ENCODE measurements at regions not wholly inside any gene's neighbourhood (a gene's known extent, or its start where the extent isn't known, plus 50 kb on each side); places are given as distances from the start of the nearest gene placed in this dataset.
"Not testable (repeated sequence)": the region's sequence is repeated elsewhere in the genome, so short reads cannot be mapped to it uniquely, and the experiment has no call there.

DNA sequence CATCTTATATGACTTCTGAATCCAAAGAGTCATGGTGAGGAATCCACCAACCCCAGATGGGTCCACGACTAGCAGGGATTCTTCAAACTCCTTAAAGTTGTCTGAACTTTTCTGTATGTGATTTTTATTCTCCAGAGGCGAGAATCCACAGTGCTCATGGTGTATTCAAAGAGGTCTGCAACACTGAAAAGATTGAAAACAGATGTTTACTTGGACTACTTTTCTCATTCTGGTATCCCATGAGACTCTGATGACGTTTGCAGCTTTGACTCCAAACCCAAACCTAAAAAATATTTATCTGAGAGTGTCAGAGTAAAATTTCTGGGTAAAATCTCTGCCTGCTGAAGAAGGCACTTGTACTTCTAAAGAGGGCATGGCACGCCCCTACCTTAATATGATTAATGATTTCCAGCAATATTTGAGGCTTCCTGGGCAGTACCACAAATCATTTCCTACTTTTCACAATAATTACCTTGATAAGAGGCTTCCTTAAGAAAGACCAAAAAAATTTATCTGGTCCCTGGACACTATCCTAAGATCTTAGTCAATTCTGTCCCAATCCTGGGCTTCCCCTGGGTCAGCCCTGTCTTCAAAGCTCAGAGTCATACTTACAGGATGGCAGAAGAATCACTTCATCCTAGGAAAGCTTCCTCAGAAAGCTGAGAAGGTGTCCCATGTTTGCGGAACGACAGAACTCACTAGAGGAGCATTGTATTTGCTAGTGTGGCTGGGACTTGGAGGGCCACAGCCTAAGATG lies 76.5 kb upstream of the MAP10 start:
- H2AK5ac ChIP-seq (ENCODE audit: low read length) = no peak overlapping the region
- H2BK5ac ChIP-seq (ENCODE audit: low read length) = no peak overlapping the region
- no peak overlapping the region for H3K56ac ChIP-seq (ENCODE audit: low read length)
- H3K9ac ChIP-seq (ENCODE audit: low read length) = no peak overlapping the region
- H3K4me3 ChIP-seq (ENCODE audit: low read length) = no peak overlapping the region
- H3K27ac ChIP-seq (ENCODE audit: low read depth, low read length) = no peak overlapping the region
- no peak overlapping the region for H3K18ac ChIP-seq (ENCODE audit: low read length)
- H4K5ac ChIP-seq (ENCODE audit: low read length) = no peak overlapping the region
- H3K79me1 ChIP-seq (ENCODE audit: low read length) = no peaks in the 10 kb centered on the region
- no peak for DNase-seq
- H3K23ac ChIP-seq (ENCODE audit: low read length) = no peak overlapping the region
- no CpG with 5 or more reads among the region's 6 CpGs for WGBS (ENCODE audit: extremely low coverage, insufficient coverage, low lambda C conversion rate)
- H3K27me3 ChIP-seq (ENCODE audit: insufficient read depth, low read length, poor library complexity) = no peaks in the 10 kb centered on the region
- H3K79me2 ChIP-seq (ENCODE audit: control insufficient read depth, insufficient read depth, low read length) = no peaks in the 10 kb centered on the region
- no peaks in the 10 kb centered on the region for H3K36me3 ChIP-seq (ENCODE audit: control insufficient read depth, insufficient read depth, low read length)
- no peak overlapping the region for H4K8ac ChIP-seq (ENCODE audit: low read depth, low read length)
- peaks cover 2% of the 10 kb centered on the region for H3K4me1 ChIP-seq (ENCODE audit: control insufficient read depth, low read depth, low read length)
- no peak overlapping the region for H3K4ac ChIP-seq (ENCODE audit: low read depth, low read length)
- no peak overlapping the region for H2BK15ac ChIP-seq (replicated peaks; ENCODE audit: low read depth)
- no peak overlapping the region for H3K4me2 ChIP-seq (ENCODE audit: low read length)
- no peak overlapping the region for H2BK120ac ChIP-seq (ENCODE audit: low read depth, low read length)

DNA sequence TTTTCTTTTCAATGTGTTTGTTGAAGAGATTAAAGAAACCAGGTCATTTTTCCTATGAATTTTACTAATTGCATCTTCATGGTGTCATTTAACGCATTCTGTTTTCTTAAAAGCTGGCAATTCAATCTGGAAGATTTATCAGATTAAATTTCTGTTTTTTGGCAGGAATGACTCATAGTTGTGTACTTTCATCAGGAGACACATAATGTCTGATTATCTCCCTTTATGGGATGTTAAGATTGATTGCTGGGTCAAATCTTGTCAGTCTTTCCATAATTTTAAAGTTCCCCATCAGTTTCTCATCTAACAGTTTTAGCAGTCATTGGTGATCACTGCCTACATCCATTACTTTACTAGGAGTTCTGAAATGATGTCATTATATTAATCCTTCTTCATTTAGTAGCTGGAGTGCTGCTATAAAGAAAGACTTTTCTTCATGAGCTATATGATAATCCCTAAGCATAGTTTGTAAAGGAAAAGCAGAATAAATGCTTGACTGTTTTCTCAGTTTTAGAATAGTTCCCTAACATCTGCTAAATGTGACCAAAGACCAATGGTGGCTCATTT lies 72.8 kb upstream of the MAP10 start:
- Histone ChIP-seq H3K79me2 (ENCODE audit: control insufficient read depth, insufficient read depth, low read length) (no peaks in the 10 kb centered on the region), H3K79me1 (ENCODE audit: low read length) (no peaks in the 10 kb centered on the region), H3K27ac (ENCODE audit: low read depth, low read length) (no peak overlapping the region), H3K36me3 (ENCODE audit: control insufficient read depth, insufficient read depth, low read length) (no peaks in the 10 kb centered on the region), H3K4me1 (ENCODE audit: control insufficient read depth, low read depth, low read length) (no peaks in the 10 kb centered on the region), H2BK5ac (ENCODE audit: low read length) (no peak overlapping the region), H3K56ac (ENCODE audit: low read length) (no peak overlapping the region), H3K18ac (ENCODE audit: low read length) (no peak overlapping the region), H2AK5ac (ENCODE audit: low read length) (no peak overlapping the region), H3K4me3 (ENCODE audit: low read length) (no peak overlapping the region), H2BK120ac (ENCODE audit: low read depth, low read length) (no peak overlapping the region), H3K9ac (ENCODE audit: low read length) (no peak overlapping the region), H4K5ac (ENCODE audit: low read length) (no peak overlapping the region), H4K8ac (ENCODE audit: low read depth, low read length) (no peak overlapping the region), H3K27me3 (ENCODE audit: insufficient read depth, low read length, poor library complexity) (no peaks in the 10 kb centered on the region), H3K4ac (ENCODE audit: low read depth, low read length) (no peak overlapping the region), H3K4me2 (ENCODE audit: low read length) (no peak overlapping the region), H3K23ac (ENCODE audit: low read length) (no peak overlapping the region), H2BK15ac (replicated peaks; ENCODE audit: low read depth) (no peak overlapping the region)
- WGBS (ENCODE audit: extremely low coverage, insufficient coverage, low lambda C conversion rate) = no CpG with 5 or more reads among the region's 1 CpG
- no peak for DNase-seq

DNA sequence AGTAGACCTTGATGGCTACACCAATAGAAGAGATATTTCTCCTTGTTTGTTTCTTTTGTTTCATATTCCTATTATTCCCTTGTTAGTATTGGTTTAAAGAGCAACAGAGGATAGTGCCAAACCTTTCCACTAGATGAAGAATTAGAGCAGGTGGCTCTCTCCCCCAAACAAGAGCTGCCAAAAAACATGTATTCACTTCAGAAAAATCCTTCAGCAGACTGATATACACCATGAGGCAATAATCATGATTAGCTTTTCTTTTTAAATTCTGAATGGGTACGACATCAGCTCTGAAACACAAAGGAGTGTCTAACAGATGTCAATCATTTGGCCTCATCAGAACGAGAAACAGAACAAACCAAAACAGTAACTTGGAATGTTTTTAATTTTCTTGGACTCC lies 67.3 kb upstream of the MAP10 start:
- Histone ChIP-seq H3K23ac (ENCODE audit: low read length) (no peak overlapping the region), H3K18ac (ENCODE audit: low read length) (no peak overlapping the region), H3K4me2 (ENCODE audit: low read length) (no peak overlapping the region), H3K4ac (ENCODE audit: low read depth, low read length) (no peak overlapping the region), H3K56ac (ENCODE audit: low read length) (no peak overlapping the region), H4K5ac (ENCODE audit: low read length) (no peak overlapping the region), H3K79me2 (ENCODE audit: control insufficient read depth, insufficient read depth, low read length) (no peaks in the 10 kb centered on the region), H2BK5ac (ENCODE audit: low read length) (no peak overlapping the region), H3K27me3 (ENCODE audit: insufficient read depth, low read length, poor library complexity) (no peaks in the 10 kb centered on the region), H2BK15ac (replicated peaks; ENCODE audit: low read depth) (no peak overlapping the region), H2BK120ac (ENCODE audit: low read depth, low read length) (no peak overlapping the region), H3K4me3 (ENCODE audit: low read length) (no peak overlapping the region), H2AK5ac (ENCODE audit: low read length) (no peak overlapping the region), H3K27ac (ENCODE audit: low read depth, low read length) (no peak overlapping the region), H3K79me1 (ENCODE audit: low read length) (no peaks in the 10 kb centered on the region), H3K4me1 (ENCODE audit: control insufficient read depth, low read depth, low read length) (no peaks in the 10 kb centered on the region), H3K36me3 (ENCODE audit: control insufficient read depth, insufficient read depth, low read length) (no peaks in the 10 kb centered on the region), H4K8ac (ENCODE audit: low read depth, low read length) (no peak overlapping the region), H3K9ac (ENCODE audit: low read length) (no peak overlapping the region)
- WGBS (ENCODE audit: extremely low coverage, insufficient coverage, low lambda C conversion rate) = no CpG with 5 or more reads among the region's 2 CpGs
- DNase-seq = no peak

- WGBS (ENCODE audit: extremely low coverage, insufficient coverage, low lambda C conversion rate) = no CpG with 5 or more reads among the region's 1 CpG
- no peaks in the 10 kb centered on the region for H3K36me3 ChIP-seq (ENCODE audit: control insufficient read depth, insufficient read depth, low read length)
- no peak overlapping the region for H4K5ac ChIP-seq (ENCODE audit: low read length)
Measured at GRCh38 chr1:232743999-232744398, 61.2 kb upstream of the MAP10 start.

DNA sequence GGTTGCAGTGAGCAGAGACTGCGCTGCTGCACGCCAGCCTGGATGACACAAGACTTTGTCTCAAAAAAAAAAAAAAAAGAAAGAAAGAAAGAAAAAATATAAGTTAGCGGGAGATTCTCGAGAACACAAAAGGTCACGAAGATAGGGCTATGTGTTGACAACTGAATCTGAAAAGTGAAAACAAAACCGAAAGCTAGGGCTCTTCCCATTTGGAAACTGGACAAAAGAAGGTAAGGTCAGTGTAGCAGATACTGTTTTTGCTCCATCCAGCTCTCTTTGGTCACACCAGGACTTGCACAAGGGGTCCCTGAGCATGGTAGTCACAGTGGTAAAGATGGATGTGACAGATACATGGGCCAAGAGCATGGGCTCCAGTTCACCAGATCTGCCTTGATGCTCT lies 60.4 kb upstream of the MAP10 start:
- Histone ChIP-seq H3K4me2 (ENCODE audit: low read length) (no peak overlapping the region), H3K27me3 (ENCODE audit: insufficient read depth, low read length, poor library complexity) (no peaks in the 10 kb centered on the region), H3K56ac (ENCODE audit: low read length) (no peak overlapping the region), H3K36me3 (ENCODE audit: control insufficient read depth, insufficient read depth, low read length) (no peaks in the 10 kb centered on the region), H3K79me2 (ENCODE audit: control insufficient read depth, insufficient read depth, low read length) (no peaks in the 10 kb centered on the region), H3K27ac (ENCODE audit: low read depth, low read length) (no peak overlapping the region), H3K79me1 (ENCODE audit: low read length) (no peaks in the 10 kb centered on the region), H3K4ac (ENCODE audit: low read depth, low read length) (no peak overlapping the region), H2BK5ac (ENCODE audit: low read length) (no peak overlapping the region), H3K23ac (ENCODE audit: low read length) (no peak overlapping the region), H2AK5ac (ENCODE audit: low read length) (no peak overlapping the region), H3K4me1 (ENCODE audit: control insufficient read depth, low read depth, low read length) (no peaks in the 10 kb centered on the region), H2BK120ac (ENCODE audit: low read depth, low read length) (no peak overlapping the region), H3K9ac (ENCODE audit: low read length) (no peak overlapping the region), H3K4me3 (ENCODE audit: low read length) (no peak overlapping the region), H3K18ac (ENCODE audit: low read length) (no peak overlapping the region), H4K8ac (ENCODE audit: low read depth, low read length) (no peak overlapping the region), H2BK15ac (replicated peaks; ENCODE audit: low read depth) (no peak overlapping the region), H4K5ac (ENCODE audit: low read length) (no peak overlapping the region)
- no CpG with 5 or more reads among the region's 6 CpGs for WGBS (ENCODE audit: extremely low coverage, insufficient coverage, low lambda C conversion rate)
- DNase-seq = no peak

More at GRCh38 chr1:232743999-232744398, 61.2 kb upstream of the MAP10 start:
- no peaks in the 10 kb centered on the region for H3K79me1 ChIP-seq (ENCODE audit: low read length)
- H3K4me2 ChIP-seq (ENCODE audit: low read length) = no peak overlapping the region
- no peak overlapping the region for H3K56ac ChIP-seq (ENCODE audit: low read length)
- no peak overlapping the region for H2BK5ac ChIP-seq (ENCODE audit: low read length)
- H3K4me1 ChIP-seq (ENCODE audit: control insufficient read depth, low read depth, low read length) = no peaks in the 10 kb centered on the region
- no peak overlapping the region for H3K9ac ChIP-seq (ENCODE audit: low read length)
- H2BK120ac ChIP-seq (ENCODE audit: low read depth, low read length) = no peak overlapping the region
- no peak overlapping the region for H4K8ac ChIP-seq (ENCODE audit: low read depth, low read length)
- DNase-seq = no peak
- no peaks in the 10 kb centered on the region for H3K27me3 ChIP-seq (ENCODE audit: insufficient read depth, low read length, poor library complexity)
- no peak overlapping the region for H2AK5ac ChIP-seq (ENCODE audit: low read length)
- H3K18ac ChIP-seq (ENCODE audit: low read length) = no peak overlapping the region
- H2BK15ac ChIP-seq (replicated peaks; ENCODE audit: low read depth) = no peak overlapping the region
- H3K4ac ChIP-seq (ENCODE audit: low read depth, low read length) = no peak overlapping the region
- H3K27ac ChIP-seq (ENCODE audit: low read depth, low read length) = no peak overlapping the region
- H3K79me2 ChIP-seq (ENCODE audit: control insufficient read depth, insufficient read depth, low read length) = no peaks in the 10 kb centered on the region
- no peak overlapping the region for H3K23ac ChIP-seq (ENCODE audit: low read length)
- H3K4me3 ChIP-seq (ENCODE audit: low read length) = no peak overlapping the region

DNA sequence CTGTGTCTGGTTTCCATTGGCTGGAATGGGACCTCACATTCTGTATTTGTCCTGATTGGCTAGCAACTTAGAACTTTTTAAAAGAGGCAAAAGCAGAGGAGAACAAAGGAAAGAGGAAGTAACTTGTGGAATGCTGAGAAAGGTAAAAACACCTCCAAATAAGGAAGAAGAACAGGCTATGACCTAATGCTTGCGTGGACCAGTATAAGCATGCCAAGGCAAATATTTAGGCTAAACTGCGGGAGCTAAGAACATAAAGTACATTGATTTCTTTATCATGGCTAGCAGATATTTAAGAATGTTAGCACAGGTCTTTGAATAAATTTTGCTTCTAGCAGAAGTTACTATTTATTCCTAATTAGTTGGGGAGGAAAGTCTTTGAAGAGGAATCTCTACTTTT lies 59.5 kb upstream of the MAP10 start:
- not testable (repeated sequence) for H3K36me3 ChIP-seq (ENCODE audit: control insufficient read depth, insufficient read depth, low read length); H3K18ac ChIP-seq (ENCODE audit: low read length); H3K4me1 ChIP-seq (ENCODE audit: control insufficient read depth, low read depth, low read length); H2BK120ac ChIP-seq (ENCODE audit: low read depth, low read length); H3K9ac ChIP-seq (ENCODE audit: low read length); H3K56ac ChIP-seq (ENCODE audit: low read length); H2AK5ac ChIP-seq (ENCODE audit: low read length); H3K27ac ChIP-seq (ENCODE audit: low read depth, low read length); H3K79me2 ChIP-seq (ENCODE audit: control insufficient read depth, insufficient read depth, low read length); H3K4me2 ChIP-seq (ENCODE audit: low read length); H3K27me3 ChIP-seq (ENCODE audit: insufficient read depth, low read length, poor library complexity); H4K8ac ChIP-seq (ENCODE audit: low read depth, low read length); H3K79me1 ChIP-seq (ENCODE audit: low read length); H4K5ac ChIP-seq (ENCODE audit: low read length); DNase-seq; H2BK5ac ChIP-seq (ENCODE audit: low read length); H2BK15ac ChIP-seq (replicated peaks; ENCODE audit: low read depth); H3K4ac ChIP-seq (ENCODE audit: low read depth, low read length); H3K4me3 ChIP-seq (ENCODE audit: low read length); H3K23ac ChIP-seq (ENCODE audit: low read length)
- no CpG with 5 or more reads among the region's 2 CpGs for WGBS (ENCODE audit: extremely low coverage, insufficient coverage, low lambda C conversion rate)
